OCI-LY1 (cell line): ENCODE measurements at regions not wholly inside any gene's neighbourhood (a gene's known extent, or its start where the extent isn't known, plus 50 kb on each side); places are given as distances from the start of the nearest gene placed in this dataset.

ENCODE experiments used
- H2AFZ ChIP-seq: fragments of 200-600 bp; sonication (generic), shearing (Covaris generic); 2 replicates; pipeline ENCODE4 v1.6.0; 2014; ENCODE audit warnings: antibody characterized with exemption, mild to moderate bottlenecking, low read length
- H3F3A ChIP-seq: fragments of 200-600 bp; sonication (generic), shearing (Covaris generic); 2 replicates; pipeline ENCODE4 v1.6.0; 2014; ENCODE audit warnings: mild to moderate bottlenecking, antibody characterized with exemption, low read length, moderate library complexity; ENCODE audit not compliant: insufficient read depth
- H3K27ac ChIP-seq: fragments of 200-600 bp; sonication (generic); 2 replicates; pipeline ENCODE4 v1.5.1; 2014; ENCODE audit warnings: low read length, mixed run types, mild to moderate bottlenecking, low read depth; ENCODE audit not compliant: poor library complexity, severe bottlenecking
- H3K27me3 ChIP-seq: fragments of 200-600 bp; sonication (generic); 2 replicates; pipeline ENCODE4 v1.6.0; 2014; ENCODE audit warnings: antibody characterized with exemption, mild to moderate bottlenecking, low read length, moderate library complexity; ENCODE audit not compliant: insufficient read depth
- H3K36me3 ChIP-seq: fragments of 200-600 bp; sonication (generic); 2 replicates; pipeline ENCODE4 v1.6.1; 2014; ENCODE audit warnings: mild to moderate bottlenecking, antibody characterized with exemption, low read length, moderate library complexity, mixed read lengths; ENCODE audit not compliant: insufficient read depth
- H3K4me1 ChIP-seq: fragments of 200-600 bp; sonication (generic); 2 replicates; pipeline ENCODE4 v1.5.1; 2014; ENCODE audit warnings: mild to moderate bottlenecking, low read length, moderate library complexity; ENCODE audit not compliant: insufficient read depth, severe bottlenecking
- H3K4me2 ChIP-seq: fragments of 200-600 bp; sonication (generic), shearing (Covaris generic); 2 replicates; pipeline ENCODE4 v1.6.1; 2014; ENCODE audit warnings: low read length
- H3K4me3 ChIP-seq: fragments of 200-600 bp; sonication (generic); 2 replicates; pipeline ENCODE4 v1.5.1; 2014; ENCODE audit warnings: low read length, low read depth, mild to moderate bottlenecking, mixed read lengths; ENCODE audit not compliant: poor library complexity, severe bottlenecking
- H3K79me2 ChIP-seq: fragments of 200-600 bp; shearing (Covaris generic); 2 replicates; pipeline ENCODE4 v1.6.1; 2016; ENCODE audit warnings: mixed run types, low read length, mixed read lengths; ENCODE audit not compliant: insufficient read depth
- H3K9ac ChIP-seq: fragments of 200-600 bp; sonication (generic), shearing (Covaris generic); 2 replicates; pipeline ENCODE4 v1.6.1; 2014; ENCODE audit warnings: mild to moderate bottlenecking, low read length, mixed read lengths
- H3K9me2 ChIP-seq: fragments of 200-600 bp; sonication (generic), shearing (Covaris generic); 2 replicates; pipeline ENCODE4 v1.6.1; 2014; ENCODE audit warnings: low read depth, mild to moderate bottlenecking, low read length, mixed read lengths
- H3K9me3 ChIP-seq: fragments of 200-600 bp; shearing (Covaris generic); 2 replicates; pipeline ENCODE4 v1.6.1; 2014; ENCODE audit warnings: low read length, mixed read lengths
- H4K20me1 ChIP-seq: fragments of 200-600 bp; sonication (generic), shearing (Covaris generic); 2 replicates; pipeline ENCODE4 v1.6.0; 2016; ENCODE audit warnings: mild to moderate bottlenecking, low read length; ENCODE audit not compliant: insufficient read depth
- CTCF ChIP-seq: fragments of 200-600 bp; sonication (generic), shearing (Covaris generic); IDR thresholded peaks from 2 replicates; pipeline ENCODE4 v1.5.1; 2017; ENCODE audit warnings: mild to moderate bottlenecking, antibody characterized with exemption, low read length, moderate library complexity, mixed read lengths
- EZH2 ChIP-seq: fragments of 200-600 bp; sonication (generic), shearing (Covaris generic); IDR thresholded peaks from 2 replicates; pipeline ENCODE4 v1.8.0; 2017; ENCODE audit warnings: borderline replicate concordance, mixed run types, mild to moderate bottlenecking, antibody characterized with exemption, low read length, moderate library complexity, mixed read lengths

GRCh38 chr17:441155-441950 lies 88.7 kb upstream of the RPH3AL start:
- no peak overlapping the region for H3K4me3 ChIP-seq
- H3K9me2 ChIP-seq: no peaks in the 10 kb centered on the region
- no peak overlapping the region for H3K9ac ChIP-seq
- no peaks in the 10 kb centered on the region for H3F3A ChIP-seq
- no peak overlapping the region for H3K4me2 ChIP-seq
- H2AFZ ChIP-seq: no peak overlapping the region
- 0 out of 2 replicates have a peak, but pooled peaks cover 2% of the 10 kb centered on the region for H3K9me3 ChIP-seq
- TF ChIP-seq EZH2 (no peak), CTCF (no peak)
- no peaks in the 10 kb centered on the region for H3K36me3 ChIP-seq
- no peaks in the 10 kb centered on the region for H4K20me1 ChIP-seq
- H3K27me3 ChIP-seq: peaks cover 17% of the 10 kb centered on the region; the same call in 1 of the 2 replicates
- H3K27ac ChIP-seq: no peak overlapping the region
- no peaks in the 10 kb centered on the region for H3K79me2 ChIP-seq
- no peaks in the 10 kb centered on the region for H3K4me1 ChIP-seq

- no peak overlapping the region for H3K27ac ChIP-seq
- H3K9me3 ChIP-seq: peaks cover 10% of the 10 kb centered on the region; the same call in 1 of the 2 replicates
Observed at GRCh38 chr17:438191-438590, 85.6 kb upstream of the RPH3AL start.

GRCh38 chr17:437545-437944 lies 84.9 kb upstream of the RPH3AL start:
- H3K4me3 ChIP-seq: no peak overlapping the region
- H3F3A ChIP-seq: no peaks in the 10 kb centered on the region
- H3K9me2 ChIP-seq: no peaks in the 10 kb centered on the region
- H3K36me3 ChIP-seq: no peaks in the 10 kb centered on the region
- no peak for TF ChIP-seq EZH2
- no peak for TF ChIP-seq CTCF
- no peak overlapping the region for H3K27ac ChIP-seq
- H2AFZ ChIP-seq: no peak overlapping the region
- H3K9me3 ChIP-seq: peaks cover 10% of the 10 kb centered on the region; the same call in 1 of the 2 replicates
- no peaks in the 10 kb centered on the region for H3K79me2 ChIP-seq
- no peak overlapping the region for H3K4me2 ChIP-seq
- peaks cover 17% of the 10 kb centered on the region; the same call in 1 of the 2 replicates for H3K27me3 ChIP-seq
- H4K20me1 ChIP-seq: no peaks in the 10 kb centered on the region
- no peak overlapping the region for H3K9ac ChIP-seq
- H3K4me1 ChIP-seq: no peaks in the 10 kb centered on the region

More at GRCh38 chr17:438191-438590, 85.6 kb upstream of the RPH3AL start:
- H4K20me1 ChIP-seq: no peaks in the 10 kb centered on the region
- no peak overlapping the region for H3K9ac ChIP-seq
- H3K4me3 ChIP-seq: no peak overlapping the region
- H3K4me1 ChIP-seq: no peaks in the 10 kb centered on the region
- no peak overlapping the region for H3K4me2 ChIP-seq
- H3K9me2 ChIP-seq: no peaks in the 10 kb centered on the region
- no peak overlapping the region for H2AFZ ChIP-seq
- no peaks in the 10 kb centered on the region for H3K36me3 ChIP-seq
- TF ChIP-seq EZH2: no peak
- no peak for TF ChIP-seq CTCF
- no peaks in the 10 kb centered on the region for H3K79me2 ChIP-seq
- H3K27me3 ChIP-seq: peaks cover 17% of the 10 kb centered on the region; the same call in 1 of the 2 replicates
- H3F3A ChIP-seq: no peaks in the 10 kb centered on the region
